Panc1 (cell line): ENCODE measurements at regions not wholly inside any gene's neighbourhood (a gene's known extent, or its start where the extent isn't known, plus 50 kb on each side); places are given as distances from the start of the nearest gene placed in this dataset.

Experiments
- ATAC-seq: fragments of 200-7000 bp; cut with Tn5 transposase; 2 replicates; pipeline ENCODE4 v1.9.1; 2020; ENCODE audit warnings: mild to moderate bottlenecking, moderate library complexity
- BruUV-seq: library from RNA; stranded (reverse); fragments of 400-500 nt; replicated peaks from 2 replicates; lab custom pipeline; 2021; lab: Mats Ljungman, UMichigan
- CTCF ChIA-PET: fragments of 300-600 bp; sonication (Branson Sonifier 250); formaldehyde crosslinking; loops from one replicate; lab custom pipeline; 2022; ENCODE audit warnings: antibody characterized with exemption; lab: Charles Lee
- POLR2A ChIA-PET: fragments of 300-600 bp; sonication (Branson Sonifier 250); formaldehyde crosslinking; loops from one replicate; lab custom pipeline; 2022; ENCODE audit warnings: antibody characterized with exemption; lab: Charles Lee
- DNase-seq: peaks from one replicate; pipeline ENCODE4 v3.0.0-alpha.2; 2010; ENCODE audit warnings: low read depth, low spot score
- H3K27ac ChIP-seq: 2 replicates; pipeline ENCODE4 v1.5.1; 2011; ENCODE audit warnings: mild to moderate bottlenecking, low read length, inconsistent platforms
- H3K27me3 ChIP-seq: fragments of 200-500 bp; sonication (Bioruptor generic); 2 replicates; pipeline ENCODE4 v1.6.0; 2014; ENCODE audit warnings: low read length, inconsistent platforms; ENCODE audit not compliant: control insufficient read depth, insufficient read depth
- H3K36me3 ChIP-seq: fragments of 200-500 bp; sonication (Bioruptor generic); 2 replicates; pipeline ENCODE4 v1.5.1; 2014; ENCODE audit warnings: inconsistent platforms, mild to moderate bottlenecking, low read length, moderate library complexity; ENCODE audit not compliant: control insufficient read depth, insufficient read depth
- H3K4me1 ChIP-seq: 2 replicates; pipeline ENCODE4 v1.5.1; 2011; ENCODE audit warnings: inconsistent platforms, mild to moderate bottlenecking, low read length, moderate library complexity; ENCODE audit not compliant: control insufficient read depth, insufficient read depth
- H3K4me3 ChIP-seq, 2 experiments: 2 replicates each; pipeline ENCODE4 v1.5.1; 2011 to 2012; ENCODE audit warnings: low read depth in 2 of 2, low read length in 2 of 2, mild to moderate bottlenecking in 2 of 2, inconsistent platforms in 1 of 2, moderate library complexity in 1 of 2
- H3K9me3 ChIP-seq: fragments of 200-500 bp; sonication (Bioruptor generic); 2 replicates; pipeline ENCODE4 v1.5.1; 2014; ENCODE audit warnings: low read depth, mild to moderate bottlenecking, inconsistent platforms, low read length, moderate library complexity; ENCODE audit not compliant: control insufficient read depth, insufficient read depth
- POLR2AphosphoS5 ChIP-seq: IDR thresholded peaks from 2 replicates; pipeline ENCODE4 v1.6.1; 2012; ENCODE audit warnings: mild to moderate bottlenecking, low read depth, low read length, moderate library complexity
- SIN3A ChIP-seq: IDR thresholded peaks from 2 replicates; pipeline ENCODE4 v1.6.1; 2012; ENCODE audit warnings: low read depth, mild to moderate bottlenecking, low read length, moderate library complexity, borderline replicate concordance; ENCODE audit not compliant: insufficient read depth
- TCF7L2 ChIP-seq: IDR thresholded peaks from 2 replicates; pipeline ENCODE4 v1.6.1; 2011; ENCODE audit warnings: mild to moderate bottlenecking, low read depth, low read length, inconsistent platforms
- in situ Hi-C: cut with HindIII; loops from 2 replicates; pipeline ENCODE4 v1.10.0; 2016; ENCODE audit warnings: low sequenced_read_pairs, low pct_unique_long_range_greater_than_20kb
- intact Hi-C: fragments of 100-400 bp; cut with micrococcal nuclease; formaldehyde crosslinking; loops from one replicate; pipeline ENCODE4 v1.10.0; 2022; ENCODE audit not compliant: unreplicated experiment
- TF ChIP-seq, protein P1 (sequence below), 2 experiments: IDR thresholded peaks; 2 replicates each; pipeline ENCODE4 v1.6.1; 2011 to 2012; ENCODE audit warnings: low read depth in 2 of 2, control low read depth in 1 of 2, low read length in 1 of 2, mild to moderate bottlenecking in 1 of 2, moderate library complexity in 1 of 2; ENCODE audit not compliant: insufficient read depth in 1 of 2
- TF ChIP-seq, protein P2 (sequence below): fragments of 450-650 bp; IDR thresholded peaks from 2 replicates; pipeline ENCODE4 v1.5.1; 2017; ENCODE audit warnings: mild to moderate bottlenecking

DNA sequence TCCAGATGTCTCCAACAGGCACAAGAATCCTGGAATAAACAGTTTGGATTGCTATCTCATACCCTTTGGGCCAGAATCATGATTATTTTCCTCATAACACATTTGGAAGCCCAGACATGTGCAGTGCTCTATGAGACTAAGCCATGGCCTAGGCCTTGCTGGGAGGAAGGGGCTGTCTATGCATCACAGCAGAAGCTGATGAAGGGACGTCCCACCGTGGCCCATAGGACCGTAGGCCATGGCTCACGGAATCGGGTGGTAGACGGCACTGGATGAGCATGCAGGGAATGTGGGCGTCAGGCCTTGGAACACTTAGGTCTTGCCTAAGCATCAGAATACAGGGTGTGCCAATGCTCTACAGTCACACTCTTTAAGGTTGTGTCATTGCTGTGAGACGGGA is 283.8 kb upstream of the TSHZ3 start:
- TF ChIP-seq, protein P1, sequence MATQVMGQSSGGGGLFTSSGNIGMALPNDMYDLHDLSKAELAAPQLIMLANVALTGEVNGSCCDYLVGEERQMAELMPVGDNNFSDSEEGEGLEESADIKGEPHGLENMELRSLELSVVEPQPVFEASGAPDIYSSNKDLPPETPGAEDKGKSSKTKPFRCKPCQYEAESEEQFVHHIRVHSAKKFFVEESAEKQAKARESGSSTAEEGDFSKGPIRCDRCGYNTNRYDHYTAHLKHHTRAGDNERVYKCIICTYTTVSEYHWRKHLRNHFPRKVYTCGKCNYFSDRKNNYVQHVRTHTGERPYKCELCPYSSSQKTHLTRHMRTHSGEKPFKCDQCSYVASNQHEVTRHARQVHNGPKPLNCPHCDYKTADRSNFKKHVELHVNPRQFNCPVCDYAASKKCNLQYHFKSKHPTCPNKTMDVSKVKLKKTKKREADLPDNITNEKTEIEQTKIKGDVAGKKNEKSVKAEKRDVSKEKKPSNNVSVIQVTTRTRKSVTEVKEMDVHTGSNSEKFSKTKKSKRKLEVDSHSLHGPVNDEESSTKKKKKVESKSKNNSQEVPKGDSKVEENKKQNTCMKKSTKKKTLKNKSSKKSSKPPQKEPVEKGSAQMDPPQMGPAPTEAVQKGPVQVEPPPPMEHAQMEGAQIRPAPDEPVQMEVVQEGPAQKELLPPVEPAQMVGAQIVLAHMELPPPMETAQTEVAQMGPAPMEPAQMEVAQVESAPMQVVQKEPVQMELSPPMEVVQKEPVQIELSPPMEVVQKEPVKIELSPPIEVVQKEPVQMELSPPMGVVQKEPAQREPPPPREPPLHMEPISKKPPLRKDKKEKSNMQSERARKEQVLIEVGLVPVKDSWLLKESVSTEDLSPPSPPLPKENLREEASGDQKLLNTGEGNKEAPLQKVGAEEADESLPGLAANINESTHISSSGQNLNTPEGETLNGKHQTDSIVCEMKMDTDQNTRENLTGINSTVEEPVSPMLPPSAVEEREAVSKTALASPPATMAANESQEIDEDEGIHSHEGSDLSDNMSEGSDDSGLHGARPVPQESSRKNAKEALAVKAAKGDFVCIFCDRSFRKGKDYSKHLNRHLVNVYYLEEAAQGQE (IDR thresholded peaks at IDR 0.05; ENCODE audit: insufficient read depth in 1 of 2, low read depth in 2 of 2, low read length in 1 of 2) = no peak
- TF ChIP-seq TCF7L2 = no peak
- TF ChIP-seq POLR2AphosphoS5 = no peak
- TF ChIP-seq, protein P2, sequence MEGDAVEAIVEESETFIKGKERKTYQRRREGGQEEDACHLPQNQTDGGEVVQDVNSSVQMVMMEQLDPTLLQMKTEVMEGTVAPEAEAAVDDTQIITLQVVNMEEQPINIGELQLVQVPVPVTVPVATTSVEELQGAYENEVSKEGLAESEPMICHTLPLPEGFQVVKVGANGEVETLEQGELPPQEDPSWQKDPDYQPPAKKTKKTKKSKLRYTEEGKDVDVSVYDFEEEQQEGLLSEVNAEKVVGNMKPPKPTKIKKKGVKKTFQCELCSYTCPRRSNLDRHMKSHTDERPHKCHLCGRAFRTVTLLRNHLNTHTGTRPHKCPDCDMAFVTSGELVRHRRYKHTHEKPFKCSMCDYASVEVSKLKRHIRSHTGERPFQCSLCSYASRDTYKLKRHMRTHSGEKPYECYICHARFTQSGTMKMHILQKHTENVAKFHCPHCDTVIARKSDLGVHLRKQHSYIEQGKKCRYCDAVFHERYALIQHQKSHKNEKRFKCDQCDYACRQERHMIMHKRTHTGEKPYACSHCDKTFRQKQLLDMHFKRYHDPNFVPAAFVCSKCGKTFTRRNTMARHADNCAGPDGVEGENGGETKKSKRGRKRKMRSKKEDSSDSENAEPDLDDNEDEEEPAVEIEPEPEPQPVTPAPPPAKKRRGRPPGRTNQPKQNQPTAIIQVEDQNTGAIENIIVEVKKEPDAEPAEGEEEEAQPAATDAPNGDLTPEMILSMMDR = no peak
- TF ChIP-seq SIN3A = no peak
- intact Hi-C loops (no loop called here), in situ Hi-C loops (no loop called here)
- no peaks in the 10 kb centered on the region for H3K9me3 ChIP-seq
- BruUV-seq = no TSS peak
- no peaks in the 10 kb centered on the region for H3K4me1 ChIP-seq
- ChIA-PET CTCF (no interaction called here), POLR2A (no interaction called here)
- H3K27me3 ChIP-seq = no peaks in the 10 kb centered on the region
- ATAC-seq (no peak), DNase-seq (no peak)
- no peak overlapping the region for H3K27ac ChIP-seq
- H3K36me3 ChIP-seq = no peaks in the 10 kb centered on the region
- H3K4me3 ChIP-seq = no peak overlapping the region

DNA sequence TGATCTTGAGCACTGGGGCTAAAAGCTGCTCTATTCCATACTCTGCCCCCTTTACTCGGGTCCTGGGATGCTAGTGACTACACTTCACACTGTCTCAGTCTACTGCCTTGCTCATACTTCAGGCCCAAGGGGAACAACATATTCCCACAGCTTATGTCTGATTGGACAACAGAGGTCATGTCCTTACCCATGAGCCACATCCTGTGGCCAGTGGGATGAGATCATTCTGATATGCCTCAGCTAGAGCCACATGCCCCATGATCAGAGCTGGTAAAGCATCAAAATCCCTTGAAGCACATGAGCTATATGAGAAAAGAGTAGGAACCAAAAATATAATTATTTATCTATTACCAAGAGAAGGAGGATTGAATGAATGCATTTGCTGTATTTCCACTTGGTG is 290.1 kb upstream of the TSHZ3 start:
- TF ChIP-seq SIN3A (no peak), POLR2AphosphoS5 (no peak), TCF7L2 (no peak)
- TF ChIP-seq, protein P1 (IDR thresholded peaks at IDR 0.05; ENCODE audit: insufficient read depth in 1 of 2, low read depth in 2 of 2, low read length in 1 of 2) = no peak
- TF ChIP-seq, protein P2 = no peak
- DNase-seq (no peak), ATAC-seq (no peak)
- Histone ChIP-seq H3K27me3 (no peaks in the 10 kb centered on the region), H3K36me3 (no peaks in the 10 kb centered on the region), H3K4me3 (no peak overlapping the region), H3K4me1 (no peaks in the 10 kb centered on the region), H3K9me3 (no peaks in the 10 kb centered on the region), H3K27ac (no peak overlapping the region)
- ChIA-PET POLR2A (no interaction called here), CTCF (no interaction called here)
- intact Hi-C loops (no loop called here), in situ Hi-C loops (no loop called here)
- no TSS peak for BruUV-seq
